LNCAP (cell line): ENCODE measurements at regions not wholly inside any gene's neighbourhood (a gene's known extent, or its start where the extent isn't known, plus 50 kb on each side); places are given as distances from the start of the nearest gene placed in this dataset.

Experiments used
- TF ChIP-seq, protein P1 (sequence below): fragments of 450-650 bp; IDR thresholded peaks from 2 replicates; pipeline ENCODE4 v1.5.1; 2017; ENCODE audit warnings: mild to moderate bottlenecking

DNA sequence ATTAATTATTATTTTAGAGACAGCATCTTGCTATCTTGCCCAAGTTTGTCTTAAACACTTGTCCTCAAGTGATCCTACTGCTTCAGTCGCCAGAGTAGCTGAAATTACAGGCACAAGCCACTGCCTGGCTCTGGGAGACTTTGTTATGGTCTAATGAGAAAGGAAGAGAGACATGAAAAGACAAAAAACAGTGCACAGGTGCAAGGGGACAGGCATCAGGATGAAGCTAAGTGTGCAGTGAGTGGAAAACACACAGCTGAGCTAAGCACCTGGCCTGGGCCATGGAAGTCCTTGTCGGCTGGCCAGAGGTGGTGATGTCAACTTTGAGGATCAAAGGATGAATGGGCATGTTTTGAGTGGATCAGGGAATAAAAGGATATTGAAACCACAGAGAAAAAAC lies 102.7 kb downstream of the HS3ST1 start:
- TF ChIP-seq, protein P1, sequence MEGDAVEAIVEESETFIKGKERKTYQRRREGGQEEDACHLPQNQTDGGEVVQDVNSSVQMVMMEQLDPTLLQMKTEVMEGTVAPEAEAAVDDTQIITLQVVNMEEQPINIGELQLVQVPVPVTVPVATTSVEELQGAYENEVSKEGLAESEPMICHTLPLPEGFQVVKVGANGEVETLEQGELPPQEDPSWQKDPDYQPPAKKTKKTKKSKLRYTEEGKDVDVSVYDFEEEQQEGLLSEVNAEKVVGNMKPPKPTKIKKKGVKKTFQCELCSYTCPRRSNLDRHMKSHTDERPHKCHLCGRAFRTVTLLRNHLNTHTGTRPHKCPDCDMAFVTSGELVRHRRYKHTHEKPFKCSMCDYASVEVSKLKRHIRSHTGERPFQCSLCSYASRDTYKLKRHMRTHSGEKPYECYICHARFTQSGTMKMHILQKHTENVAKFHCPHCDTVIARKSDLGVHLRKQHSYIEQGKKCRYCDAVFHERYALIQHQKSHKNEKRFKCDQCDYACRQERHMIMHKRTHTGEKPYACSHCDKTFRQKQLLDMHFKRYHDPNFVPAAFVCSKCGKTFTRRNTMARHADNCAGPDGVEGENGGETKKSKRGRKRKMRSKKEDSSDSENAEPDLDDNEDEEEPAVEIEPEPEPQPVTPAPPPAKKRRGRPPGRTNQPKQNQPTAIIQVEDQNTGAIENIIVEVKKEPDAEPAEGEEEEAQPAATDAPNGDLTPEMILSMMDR, result no peak

DNA sequence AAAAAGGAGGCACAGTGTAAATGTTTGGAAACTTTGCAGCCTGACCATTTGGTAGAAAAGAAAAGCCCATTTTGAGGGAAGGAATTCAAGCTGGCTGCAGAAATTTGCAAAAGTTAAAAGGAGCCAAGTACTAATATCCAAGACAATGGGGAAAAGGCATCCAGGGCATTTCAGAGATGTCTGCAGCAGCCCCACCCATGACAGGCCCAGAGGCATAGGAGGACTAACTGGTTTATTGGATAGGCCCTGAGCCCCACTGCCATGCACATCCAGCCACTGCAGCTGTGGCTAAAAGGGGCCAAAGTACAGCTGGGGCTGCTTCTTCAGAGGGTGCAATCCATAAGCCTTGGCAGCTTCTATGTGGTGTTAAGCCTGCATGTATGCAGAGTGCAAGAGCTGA lies 104.9 kb downstream of the HS3ST1 start:
- TF ChIP-seq, protein P1, result no peak

DNA sequence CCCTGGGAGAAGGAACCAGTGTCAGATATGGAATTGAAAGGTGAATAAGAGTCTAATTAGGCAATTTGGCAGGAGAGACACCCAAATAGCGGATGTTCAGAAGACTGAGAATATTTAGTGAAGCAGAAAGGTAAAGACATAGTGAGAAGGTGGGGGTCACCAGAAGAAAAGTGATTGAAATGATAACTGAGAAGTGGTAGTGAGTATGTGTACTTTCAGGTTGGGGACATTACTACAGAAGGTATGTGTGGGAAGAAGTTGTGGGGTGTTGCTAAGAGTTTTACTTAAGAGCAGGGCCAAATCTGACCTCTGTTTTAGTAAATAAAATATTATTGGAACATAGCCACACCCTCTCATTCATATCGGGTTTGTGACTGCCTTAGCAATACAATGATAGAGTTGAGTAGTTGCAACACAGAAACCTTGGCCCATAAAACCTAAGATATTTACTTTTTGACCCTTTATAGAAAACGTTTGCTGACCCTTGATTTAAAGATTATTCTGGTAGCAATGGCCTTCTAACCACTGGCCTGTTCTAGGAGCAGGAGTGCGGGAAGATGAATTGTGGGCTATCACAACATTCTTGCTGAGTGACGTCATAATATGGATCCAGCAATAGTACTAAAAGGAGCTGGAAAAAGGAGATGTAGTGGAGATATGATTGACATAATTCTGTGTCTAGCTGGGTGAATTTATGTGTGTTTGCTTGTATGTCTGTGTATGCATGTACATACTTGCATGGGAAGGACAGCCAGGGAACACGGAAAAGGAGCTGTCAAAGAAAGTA lies 115.3 kb downstream of the HS3ST1 start:
- TF ChIP-seq, protein P1, result no peak

DNA sequence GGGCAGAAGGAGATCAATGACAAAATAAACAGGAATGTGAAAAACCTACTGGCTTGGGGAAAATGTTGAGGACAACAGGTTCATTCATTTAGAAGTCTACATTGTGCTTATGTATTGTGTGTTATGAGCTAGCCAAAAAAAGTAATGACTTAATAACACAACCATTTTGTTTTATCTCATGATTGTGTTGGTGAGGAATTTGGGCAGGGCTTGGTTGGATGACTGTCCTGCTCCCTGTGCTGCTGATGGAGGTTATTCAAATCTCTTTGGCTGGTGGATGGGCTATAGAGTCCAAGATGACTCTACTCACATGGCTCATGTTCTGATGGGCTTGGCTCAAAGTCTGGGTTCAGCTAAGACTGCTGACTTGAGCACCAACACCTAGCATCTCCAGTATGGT lies 116.3 kb downstream of the HS3ST1 start:
- TF ChIP-seq, protein P1, result no peak

DNA sequence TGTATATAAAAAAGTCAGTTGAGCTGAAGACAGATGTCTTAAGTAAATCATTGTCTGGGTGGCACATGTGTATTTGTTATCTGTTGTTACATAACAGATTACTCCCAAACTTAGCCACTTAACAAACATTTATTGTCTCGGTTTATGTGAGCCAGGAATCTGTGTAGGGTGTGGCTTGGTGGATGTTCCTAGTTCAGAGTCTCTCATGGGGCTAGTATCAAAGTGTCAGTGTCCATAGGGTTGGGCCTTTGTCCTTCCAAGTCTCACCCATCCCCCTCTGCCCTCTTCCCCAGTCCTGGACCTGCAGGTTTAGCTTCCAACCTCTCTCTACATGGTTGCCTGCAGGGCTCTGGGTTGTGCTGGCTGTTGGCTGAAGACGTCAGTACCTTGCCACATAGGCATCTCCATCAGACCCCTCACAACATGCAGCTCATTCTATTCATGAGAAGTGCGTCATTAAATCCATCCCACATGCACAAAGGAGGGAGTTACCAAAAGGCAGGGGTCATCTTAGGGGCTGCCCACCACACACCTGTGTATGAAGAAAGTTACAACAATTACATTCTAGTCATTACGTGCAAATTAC lies 127.5 kb downstream of the HS3ST1 start:
- TF ChIP-seq, protein P1, result no peak

DNA sequence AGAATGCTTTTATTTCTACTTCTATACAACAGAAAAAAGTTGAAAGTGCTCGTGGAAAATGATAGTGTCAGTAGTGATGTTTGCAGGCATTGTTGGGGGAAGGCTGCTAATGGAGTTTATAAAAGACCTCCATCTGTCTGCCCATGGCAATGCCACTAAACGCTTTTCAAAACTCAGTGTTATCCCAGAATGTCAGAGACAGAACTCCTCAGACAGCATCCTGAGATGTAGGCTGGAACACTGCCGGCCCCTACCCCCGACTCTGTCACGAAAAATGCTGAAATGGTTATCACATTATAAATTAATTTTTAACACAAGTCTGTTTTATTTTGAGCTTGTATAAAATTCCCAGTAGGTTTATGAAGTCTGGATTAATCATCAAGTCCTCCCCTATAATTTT lies 128.9 kb downstream of the HS3ST1 start:
- TF ChIP-seq, protein P1, result no peak

DNA sequence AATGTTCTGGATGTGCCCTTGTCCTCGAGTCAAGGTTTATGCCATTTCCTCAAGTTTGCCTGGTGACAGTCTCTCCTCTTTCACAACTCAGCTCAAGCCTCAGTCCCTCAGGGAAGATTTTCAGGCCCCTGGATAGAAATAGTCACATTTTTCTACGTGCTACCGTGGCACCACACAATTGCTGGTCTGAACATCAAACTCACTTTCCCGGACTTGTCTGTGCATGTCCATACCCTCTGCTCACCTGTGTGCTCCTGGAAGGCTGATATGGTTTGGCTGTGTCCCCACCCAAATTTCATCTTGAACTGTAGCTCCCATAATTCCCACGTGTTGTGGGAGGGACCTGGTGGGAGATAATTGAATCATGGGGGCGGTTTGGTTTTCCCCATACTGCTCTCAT lies 129.7 kb downstream of the HS3ST1 start:
- TF ChIP-seq, protein P1, result no peak
